B cell (primary cell): ENCODE measurements at regions not wholly inside any gene's neighbourhood (a gene's known extent, or its start where the extent isn't known, plus 50 kb on each side); places are given as distances from the start of the nearest gene placed in this dataset.

Experiments
- ATAC-seq: fragments of 200-7000 bp; cut with Tn5 transposase; one replicate; pipeline ENCODE4 v1.10.0; 2021; ENCODE audit warnings: low read depth, mild to moderate bottlenecking, moderate number of reproducible peaks, moderate library complexity
- CTCF ChIA-PET: fragments of 350-600 bp; sonication (Branson Sonifier 250); formaldehyde crosslinking; loops from one replicate; lab custom pipeline; 2021; ENCODE audit warnings: antibody characterized with exemption, inconsistent platforms; lab: Charles Lee
- POLR2A ChIA-PET: fragments of 350-600 bp; sonication (Branson Sonifier 250); formaldehyde crosslinking; loops from one replicate; lab custom pipeline; 2021; ENCODE audit warnings: antibody characterized with exemption; lab: Charles Lee
- DNase-seq: peaks from one replicate; pipeline ENCODE4 v3.0.0; 2013
- H2AFZ ChIP-seq: 2 replicates; pipeline ENCODE4 v1.6.1; 2012; ENCODE audit warnings: mild to moderate bottlenecking, low read depth, low read length; ENCODE audit not compliant: insufficient read depth, poor library complexity, severe bottlenecking
- H3K27ac ChIP-seq, 2 donors: 1 replicate in 1 of 2; 2 replicates in 1 of 2; pipeline ENCODE4 v1.5.1; 2012 to 2013; ENCODE audit warnings: low read length in 2 of 2, mild to moderate bottlenecking in 2 of 2, moderate library complexity in 1 of 2
- H3K27me3 ChIP-seq, 4 experiments: fragments of 200-600 bp in 1 of 4; sonication (generic) in 1 of 4; replicated peaks in 1 of 4; 1 replicate in 2 of 4; 2 replicates in 2 of 4; pipeline versions ENCODE4 v1.6.1 to v1.7.0; 2013 to 2016; ENCODE audit warnings: low read length in 3 of 4, mild to moderate bottlenecking in 2 of 4, mixed read lengths in 1 of 4, moderate library complexity in 1 of 4; ENCODE audit not compliant: insufficient read depth in 4 of 4, control insufficient read depth in 3 of 4; ENCODE audit errors: control extremely low read depth in 1 of 4
- H3K36me3 ChIP-seq, 2 experiments: replicated peaks in 1 of 2; 1 replicate in 1 of 2; 2 replicates in 1 of 2; pipeline versions ENCODE4 v1.6.1 to v1.7.1; 2013; ENCODE audit warnings: low read length in 1 of 2; ENCODE audit not compliant: insufficient read depth in 2 of 2, control insufficient read depth in 1 of 2; ENCODE audit errors: control extremely low read depth in 1 of 2, extremely low read depth in 1 of 2
- H3K4me1 ChIP-seq, 2 donors: fragments of 200-600 bp in 1 of 2; sonication (generic) in 1 of 2; 1 replicate in 1 of 2; 2 replicates in 1 of 2; pipeline versions ENCODE4 v1.5.1 to v1.6.1; 2013 to 2017; ENCODE audit warnings: low read length in 2 of 2; ENCODE audit not compliant: control insufficient read depth in 2 of 2, insufficient read depth in 2 of 2
- H3K4me2 ChIP-seq: replicated peaks from 2 replicates; pipeline ENCODE3; 2012; ENCODE audit warnings: mild to moderate bottlenecking, low read depth, low read length; ENCODE audit not compliant: poor library complexity, severe bottlenecking
- H3K4me3 ChIP-seq, 5 experiments: fragments of 200-600 bp in 1 of 5; sonication (generic) in 1 of 5; 1 replicate in 3 of 5; 2 replicates in 2 of 5; pipeline versions ENCODE4 v1.5.1 to v1.7.0; 2011 to 2016; ENCODE audit warnings: low read length in 4 of 5, mild to moderate bottlenecking in 4 of 5, low read depth in 2 of 5, control low read depth in 1 of 5, moderate library complexity in 1 of 5; ENCODE audit not compliant: insufficient read depth in 1 of 5; ENCODE audit errors: control extremely low read depth in 1 of 5, extremely low read depth in 1 of 5
- H3K79me2 ChIP-seq: fragments of 200-600 bp; sonication (generic); one replicate; pipeline ENCODE4 v1.6.0; 2016; ENCODE audit warnings: low read length; ENCODE audit not compliant: control insufficient read depth, insufficient read depth
- H3K9ac ChIP-seq: fragments of 200-600 bp; sonication (generic); 2 replicates; pipeline ENCODE4 v1.6.1; 2017; ENCODE audit warnings: mild to moderate bottlenecking, low read length, moderate library complexity
- H3K9me3 ChIP-seq, 3 donors: one replicate each; pipeline versions ENCODE4 v1.6.1 to v1.7.1; 2013; ENCODE audit warnings: low read length in 2 of 3; ENCODE audit not compliant: control insufficient read depth in 2 of 3, insufficient read depth in 1 of 3; ENCODE audit errors: control extremely low read depth in 1 of 3
- H4K20me1 ChIP-seq: 2 replicates; pipeline ENCODE4 v1.6.0; 2012; ENCODE audit warnings: mild to moderate bottlenecking, low read length; ENCODE audit not compliant: insufficient read depth, control insufficient read depth, poor library complexity, severe bottlenecking
- H3K27ac Mint-ChIP-seq: one replicate; pipeline ENCODE4 v1.8.0; 2021; ENCODE audit warnings: mixed read lengths
- H3K27me3 Mint-ChIP-seq: one replicate; pipeline ENCODE4 v1.8.0; 2021; ENCODE audit warnings: mixed read lengths
- H3K4me1 Mint-ChIP-seq: one replicate; pipeline ENCODE4 v1.8.0; 2021; ENCODE audit warnings: mixed read lengths
- H3K4me3 Mint-ChIP-seq: one replicate; pipeline ENCODE4 v1.8.0; 2021; ENCODE audit warnings: mixed read lengths
- H3K9me3 Mint-ChIP-seq: one replicate; pipeline ENCODE4 v1.8.0; 2022; ENCODE audit warnings: mixed read lengths; ENCODE audit not compliant: insufficient read depth
- CTCF ChIP-seq: fragments of 200-600 bp; IDR thresholded peaks from one replicate; pipeline ENCODE4 v1.8.0; 2022; ENCODE audit warnings: antibody characterized with exemption, mild to moderate bottlenecking
- EZH2 ChIP-seq: IDR thresholded peaks from 2 replicates; pipeline ENCODE4 v1.6.1; 2012; ENCODE audit warnings: borderline replicate concordance, low read depth, mild to moderate bottlenecking, moderate library complexity, low read length; ENCODE audit not compliant: insufficient read depth, poor library complexity, severe bottlenecking
- WGBS: methylation state at CpG from one replicate; pipeline ENCODE4 v1.1.5; 2013; ENCODE audit warnings: missing lambda C conversion rate; ENCODE audit not compliant: insufficient coverage; 5-methylcytosine and 5-hydroxymethylcytosine counted together
- intact Hi-C: fragments of 100-400 bp; cut with micrococcal nuclease; formaldehyde crosslinking; loops from one replicate; pipeline ENCODE4 v1.10.0; 2022

GRCh38 chr7:49367072-49367471, 406.4 kb upstream of the VWC2 start:
- Mint-ChIP-seq H3K27ac (no peak overlapping the region), H3K4me3 (no peak overlapping the region), H3K4me1 (no peaks in the 10 kb centered on the region), H3K9me3 (peaks cover 3% of the 10 kb centered on the region), H3K27me3 (no peaks in the 10 kb centered on the region)
- H2AFZ ChIP-seq = no peak overlapping the region
- no peaks in the 10 kb centered on the region for H3K9me3 ChIP-seq
- CTCF ChIA-PET = no interaction called here
- no peaks in the 10 kb centered on the region for H4K20me1 ChIP-seq
- no peak overlapping the region for H3K4me2 ChIP-seq
- no peak for DNase-seq
- no peak for TF ChIP-seq EZH2
- no peak for TF ChIP-seq CTCF
- WGBS = no CpG with 5 or more reads among the region's 2 CpGs
- ATAC-seq = no peak
- no peaks in the 10 kb centered on the region for H3K79me2 ChIP-seq
- no peaks in the 10 kb centered on the region for H3K27me3 ChIP-seq
- intact Hi-C loops = no loop called here
- no peaks in the 10 kb centered on the region for H3K36me3 ChIP-seq
- no peak overlapping the region for H3K9ac ChIP-seq
- POLR2A ChIA-PET = no interaction called here
- no peak overlapping the region for H3K4me3 ChIP-seq
- H3K4me1 ChIP-seq = no peaks in the 10 kb centered on the region
- no peak overlapping the region for H3K27ac ChIP-seq

GRCh38 chr7:49371771-49372170, 401.7 kb upstream of the VWC2 start:
- ATAC-seq (no peak), DNase-seq (no peak)
- no peaks in the 10 kb centered on the region for H3K4me1 Mint-ChIP-seq
- Histone ChIP-seq H2AFZ (no peak overlapping the region), H3K27ac (no peak overlapping the region), H3K9me3 (peaks cover 0 to 3% (median 0%) of the 10 kb centered on the region in 3 donors), H3K79me2 (no peaks in the 10 kb centered on the region), H3K27me3 (no peaks in the 10 kb centered on the region), H3K4me1 (no peaks in the 10 kb centered on the region), H3K4me2 (no peak overlapping the region), H3K9ac (no peak overlapping the region), H3K36me3 (no peaks in the 10 kb centered on the region), H3K4me3 (no peak overlapping the region), H4K20me1 (no peaks in the 10 kb centered on the region)
- no peak overlapping the region for H3K27ac Mint-ChIP-seq
- ChIA-PET CTCF (no interaction called here), POLR2A (no interaction called here)
- no peak overlapping the region for H3K4me3 Mint-ChIP-seq
- TF ChIP-seq EZH2 = no peak
- no peak for TF ChIP-seq CTCF
- H3K27me3 Mint-ChIP-seq = no peaks in the 10 kb centered on the region
- no CpG with 5 or more reads among the region's 1 CpG for WGBS
- H3K9me3 Mint-ChIP-seq = no peaks in the 10 kb centered on the region
- intact Hi-C loops = no loop called here
